Mesendoderm (in vitro differentiated cells): ENCODE measurements at regions not wholly inside any gene's neighbourhood (a gene's known extent, or its start where the extent isn't known, plus 50 kb on each side); places are given as distances from the start of the nearest gene placed in this dataset.

Source experiments
- DNase-seq: peaks from one replicate; pipeline ENCODE4 v3.0.0; 2013
- H2AK5ac ChIP-seq: 2 replicates; pipeline ENCODE4 v1.6.1; 2013; ENCODE audit warnings: low read length, inconsistent platforms
- H2BK120ac ChIP-seq: 2 replicates; pipeline ENCODE4 v1.6.1; 2013; ENCODE audit warnings: low read depth, mild to moderate bottlenecking, low read length, moderate library complexity, mixed read lengths
- H2BK15ac ChIP-seq: replicated peaks from 2 replicates; pipeline ENCODE4 v1.6.1; 2013; ENCODE audit warnings: low read depth, mild to moderate bottlenecking, moderate library complexity
- H2BK5ac ChIP-seq: 2 replicates; pipeline ENCODE4 v1.6.1; 2013; ENCODE audit warnings: low read length, inconsistent platforms
- H3K18ac ChIP-seq: 2 replicates; pipeline ENCODE4 v1.6.1; 2013; ENCODE audit warnings: mild to moderate bottlenecking, low read length, mixed read lengths
- H3K23ac ChIP-seq: one replicate; pipeline ENCODE4 v1.6.1; 2013; ENCODE audit warnings: low read length
- H3K27ac ChIP-seq: 2 replicates; pipeline ENCODE4 v1.5.1; 2013; ENCODE audit warnings: low read depth, mild to moderate bottlenecking, inconsistent platforms, low read length, moderate library complexity
- H3K27me3 ChIP-seq: 2 replicates; pipeline ENCODE4 v1.6.1; 2013; ENCODE audit warnings: low read length, control low read depth, mild to moderate bottlenecking, inconsistent platforms; ENCODE audit not compliant: insufficient read depth, poor library complexity
- H3K36me3 ChIP-seq: 2 replicates; pipeline ENCODE4 v1.6.1; 2013; ENCODE audit warnings: low read length, inconsistent platforms; ENCODE audit not compliant: control insufficient read depth, insufficient read depth
- H3K4ac ChIP-seq: one replicate; pipeline ENCODE4 v1.6.1; 2013; ENCODE audit warnings: low read depth, mild to moderate bottlenecking, low read length, moderate library complexity
- H3K4me1 ChIP-seq: 2 replicates; pipeline ENCODE4 v1.6.1; 2013; ENCODE audit warnings: low read depth, low read length, inconsistent platforms; ENCODE audit not compliant: control insufficient read depth
- H3K4me2 ChIP-seq: 2 replicates; pipeline ENCODE4 v1.6.1; 2013; ENCODE audit warnings: low read length
- H3K4me3 ChIP-seq: 2 replicates; pipeline ENCODE4 v1.5.1; 2013; ENCODE audit warnings: mild to moderate bottlenecking, low read length
- H3K56ac ChIP-seq: one replicate; pipeline ENCODE4 v1.6.1; 2013; ENCODE audit warnings: low read length
- H3K79me1 ChIP-seq: 2 replicates; pipeline ENCODE4 v1.6.1; 2013; ENCODE audit warnings: low read length, inconsistent platforms
- H3K79me2 ChIP-seq: 2 replicates; pipeline ENCODE4 v1.6.1; 2013; ENCODE audit warnings: mild to moderate bottlenecking, low read length; ENCODE audit not compliant: control insufficient read depth, insufficient read depth
- H3K9ac ChIP-seq: 2 replicates; pipeline ENCODE4 v1.6.1; 2013; ENCODE audit warnings: low read length, inconsistent platforms
- H4K5ac ChIP-seq: one replicate; pipeline ENCODE4 v1.6.1; 2013; ENCODE audit warnings: low read length
- H4K8ac ChIP-seq: one replicate; pipeline ENCODE4 v1.6.1; 2013; ENCODE audit warnings: low read depth, mild to moderate bottlenecking, control low read depth, low read length, moderate library complexity
- WGBS: extraction: QIAGEN DNeasy Blood & Tissue Kit; methylation state at CpG from one replicate; pipeline ENCODE4 v1.1.7; 2013; ENCODE audit warnings: low lambda C conversion rate, missing lambda C conversion rate; ENCODE audit not compliant: insufficient coverage; ENCODE audit errors: extremely low coverage; 5-methylcytosine and 5-hydroxymethylcytosine counted together

GRCh38 chr18:78643981-78644380 is 335.6 kb upstream of the SALL3 start:
- H3K27me3 ChIP-seq = no peaks in the 10 kb centered on the region
- no peak overlapping the region for H3K23ac ChIP-seq
- no peak for DNase-seq
- no peak overlapping the region for H3K4me3 ChIP-seq
- H2BK15ac ChIP-seq = no peak overlapping the region
- H3K56ac ChIP-seq = no peak overlapping the region
- no peak overlapping the region for H2AK5ac ChIP-seq
- WGBS = no CpG with 5 or more reads among the region's 14 CpGs
- no peak overlapping the region for H3K18ac ChIP-seq
- no peak overlapping the region for H3K9ac ChIP-seq
- H3K27ac ChIP-seq = no peak overlapping the region
- H3K4ac ChIP-seq = no peak overlapping the region
- no peak overlapping the region for H3K4me2 ChIP-seq
- no peaks in the 10 kb centered on the region for H3K4me1 ChIP-seq
- no peaks in the 10 kb centered on the region for H3K79me1 ChIP-seq
- no peak overlapping the region for H4K5ac ChIP-seq
- H2BK5ac ChIP-seq = no peak overlapping the region
- no peak overlapping the region for H2BK120ac ChIP-seq
- H4K8ac ChIP-seq = no peak overlapping the region
- no peaks in the 10 kb centered on the region for H3K36me3 ChIP-seq
- H3K79me2 ChIP-seq = no peaks in the 10 kb centered on the region

- Histone ChIP-seq H2AK5ac (no peak overlapping the region), H3K79me2 (no peaks in the 10 kb centered on the region), H3K4me3 (no peak overlapping the region), H3K4me2 (no peak overlapping the region), H2BK120ac (no peak overlapping the region), H3K36me3 (no peaks in the 10 kb centered on the region), H2BK5ac (no peak overlapping the region), H3K27ac (no peak overlapping the region), H3K56ac (no peak overlapping the region), H3K23ac (no peak overlapping the region), H3K18ac (no peak overlapping the region), H3K27me3 (no peaks in the 10 kb centered on the region), H3K4me1 (no peaks in the 10 kb centered on the region), H3K4ac (no peak overlapping the region), H4K8ac (no peak overlapping the region), H2BK15ac (no peak overlapping the region), H3K79me1 (no peaks in the 10 kb centered on the region), H4K5ac (no peak overlapping the region), H3K9ac (no peak overlapping the region)
- no peak for DNase-seq
- no CpG with 5 or more reads among the region's 20 CpGs for WGBS
Observed at GRCh38 chr18:78645216-78645615, 334.4 kb upstream of the SALL3 start.

DNA sequence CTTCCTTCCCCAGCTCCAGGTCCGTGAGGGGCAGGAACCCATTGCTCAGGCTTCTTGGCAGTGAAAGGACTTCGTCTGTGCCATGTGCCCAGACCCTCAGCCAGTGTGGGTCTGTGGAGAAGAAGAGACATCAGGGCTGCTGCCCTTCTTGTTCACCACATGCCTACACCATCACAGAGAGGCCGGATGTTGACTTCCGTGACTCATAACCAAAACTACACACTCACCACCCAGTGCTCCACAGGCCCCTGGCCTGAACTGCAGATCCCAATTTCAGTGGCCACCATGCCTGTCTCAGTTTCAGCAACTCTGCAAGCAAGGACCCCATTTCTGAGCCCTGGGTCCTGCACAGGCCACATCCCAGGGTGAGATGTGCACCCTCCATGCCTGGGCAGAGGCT is 332.6 kb upstream of the SALL3 start:
- no peak overlapping the region for H3K4ac ChIP-seq
- H3K79me1 ChIP-seq = no peaks in the 10 kb centered on the region
- no peak overlapping the region for H3K4me3 ChIP-seq
- no peak overlapping the region for H3K27ac ChIP-seq
- no peak overlapping the region for H2AK5ac ChIP-seq
- no peak overlapping the region for H3K56ac ChIP-seq
- DNase-seq = no peak
- no peaks in the 10 kb centered on the region for H3K79me2 ChIP-seq
- H4K5ac ChIP-seq = no peak overlapping the region
- H3K4me2 ChIP-seq = no peak overlapping the region
- no peak overlapping the region for H2BK120ac ChIP-seq
- no peak overlapping the region for H4K8ac ChIP-seq
- H3K36me3 ChIP-seq = no peaks in the 10 kb centered on the region
- H2BK15ac ChIP-seq = no peak overlapping the region
- no peak overlapping the region for H3K9ac ChIP-seq
- no peak overlapping the region for H2BK5ac ChIP-seq
- no peaks in the 10 kb centered on the region for H3K27me3 ChIP-seq
- H3K4me1 ChIP-seq = no peaks in the 10 kb centered on the region
- H3K18ac ChIP-seq = no peak overlapping the region
- WGBS = no CpG with 5 or more reads among the region's 4 CpGs
- no peak overlapping the region for H3K23ac ChIP-seq

- H3K4me2 ChIP-seq = no peak overlapping the region
- no peak overlapping the region for H2AK5ac ChIP-seq
- no peak overlapping the region for H3K27ac ChIP-seq
- no peak overlapping the region for H4K8ac ChIP-seq
- no peak overlapping the region for H3K9ac ChIP-seq
- DNase-seq = no peak
- H3K4ac ChIP-seq = no peak overlapping the region
- no peaks in the 10 kb centered on the region for H3K4me1 ChIP-seq
- no peak overlapping the region for H3K23ac ChIP-seq
- no CpG with 5 or more reads among the region's 10 CpGs for WGBS
- H3K18ac ChIP-seq = no peak overlapping the region
- no peaks in the 10 kb centered on the region for H3K27me3 ChIP-seq
- no peak overlapping the region for H4K5ac ChIP-seq
- H3K79me2 ChIP-seq = no peaks in the 10 kb centered on the region
- no peak overlapping the region for H2BK15ac ChIP-seq
- H2BK5ac ChIP-seq = no peak overlapping the region
- H3K4me3 ChIP-seq = no peak overlapping the region
- H3K79me1 ChIP-seq = no peaks in the 10 kb centered on the region
- no peak overlapping the region for H2BK120ac ChIP-seq
- no peaks in the 10 kb centered on the region for H3K36me3 ChIP-seq
- H3K56ac ChIP-seq = no peak overlapping the region
Observed at GRCh38 chr18:78649421-78649820, 330.2 kb upstream of the SALL3 start.

- H2BK120ac ChIP-seq = no peak overlapping the region
- no peak overlapping the region for H3K18ac ChIP-seq
- no peak overlapping the region for H2BK5ac ChIP-seq
- no peaks in the 10 kb centered on the region for H3K79me1 ChIP-seq
- H3K79me2 ChIP-seq = no peaks in the 10 kb centered on the region
- H3K36me3 ChIP-seq = no peaks in the 10 kb centered on the region
- H2AK5ac ChIP-seq = no peak overlapping the region
- H3K9ac ChIP-seq = no peak overlapping the region
- no peak overlapping the region for H3K4ac ChIP-seq
- no CpG with 5 or more reads among the region's 13 CpGs for WGBS
- H4K5ac ChIP-seq = no peak overlapping the region
- H4K8ac ChIP-seq = no peak overlapping the region
- H3K56ac ChIP-seq = no peak overlapping the region
- no peak overlapping the region for H3K27ac ChIP-seq
- DNase-seq = no peak
- no peaks in the 10 kb centered on the region for H3K27me3 ChIP-seq
- H3K4me1 ChIP-seq = no peaks in the 10 kb centered on the region
- no peak overlapping the region for H3K4me2 ChIP-seq
- H3K23ac ChIP-seq = no peak overlapping the region
- no peak overlapping the region for H3K4me3 ChIP-seq
- no peak overlapping the region for H2BK15ac ChIP-seq
Observed at GRCh38 chr18:78650926-78651325, 328.7 kb upstream of the SALL3 start.

DNA sequence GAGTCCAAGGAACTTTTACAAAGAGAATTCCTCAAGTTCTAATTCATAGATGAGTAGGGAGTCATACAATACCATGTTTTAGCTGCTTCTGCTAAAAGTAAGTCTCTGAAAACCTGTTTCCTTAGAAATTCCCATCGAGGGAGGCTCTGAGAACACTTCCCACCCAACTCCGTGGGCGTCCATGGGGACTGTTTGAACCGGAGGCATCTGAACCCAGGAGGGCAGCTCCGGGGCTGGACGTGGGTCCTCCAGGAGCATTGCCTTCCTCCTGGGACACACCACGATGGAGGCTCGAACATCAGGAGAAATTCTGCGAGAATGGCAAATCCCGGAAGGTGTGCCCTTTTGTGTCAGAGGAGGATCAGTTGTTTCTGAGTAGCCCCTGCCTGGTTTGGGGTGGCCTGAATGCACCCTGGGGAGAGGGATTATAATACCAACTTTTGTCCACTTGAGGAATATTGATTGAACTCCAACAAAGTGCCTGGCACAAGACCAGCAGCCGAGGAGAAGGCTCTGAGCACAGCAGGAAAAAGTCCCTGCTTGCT is 327.5 kb upstream of the SALL3 start:
- H2BK15ac ChIP-seq = no peak overlapping the region
- no peak overlapping the region for H3K23ac ChIP-seq
- no CpG with 5 or more reads among the region's 11 CpGs for WGBS
- no peak for DNase-seq
- no peak overlapping the region for H4K8ac ChIP-seq
- no peaks in the 10 kb centered on the region for H3K27me3 ChIP-seq
- H3K56ac ChIP-seq = no peak overlapping the region
- H3K79me1 ChIP-seq = no peaks in the 10 kb centered on the region
- H3K4me2 ChIP-seq = no peak overlapping the region
- no peak overlapping the region for H3K4ac ChIP-seq
- H3K36me3 ChIP-seq = no peaks in the 10 kb centered on the region
- H2AK5ac ChIP-seq = no peak overlapping the region
- H2BK120ac ChIP-seq = no peak overlapping the region
- H3K9ac ChIP-seq = no peak overlapping the region
- H3K4me3 ChIP-seq = no peak overlapping the region
- no peaks in the 10 kb centered on the region for H3K4me1 ChIP-seq
- no peaks in the 10 kb centered on the region for H3K79me2 ChIP-seq
- H3K27ac ChIP-seq = no peak overlapping the region
- H2BK5ac ChIP-seq = no peak overlapping the region
- H4K5ac ChIP-seq = no peak overlapping the region
- H3K18ac ChIP-seq = no peak overlapping the region
